Endodermal cell (in vitro differentiated cells): ENCODE measurements at regions not wholly inside any gene's neighbourhood (a gene's known extent, or its start where the extent isn't known, plus 50 kb on each side); places are given as distances from the start of the nearest gene placed in this dataset.

Experiments
- DNase-seq: peaks from one replicate; pipeline ENCODE4 v3.0.0-alpha.2; 2017
- H3K27ac ChIP-seq: 2 replicates; pipeline ENCODE4 v1.5.1; 2013; ENCODE audit warnings: mild to moderate bottlenecking, low read depth, low read length, moderate library complexity
- H3K27me3 ChIP-seq: 2 replicates; pipeline ENCODE4 v1.6.1; 2013; ENCODE audit warnings: mild to moderate bottlenecking, low read length, moderate library complexity; ENCODE audit not compliant: insufficient read depth, control insufficient read depth, poor library complexity, severe bottlenecking
- H3K36me3 ChIP-seq: 2 replicates; pipeline ENCODE4 v1.7.0; 2013; ENCODE audit warnings: mild to moderate bottlenecking, low read length, moderate library complexity; ENCODE audit not compliant: control insufficient read depth, insufficient read depth
- H3K4me1 ChIP-seq: one replicate; pipeline ENCODE4 v1.7.0; 2013; ENCODE audit warnings: low read length; ENCODE audit not compliant: control insufficient read depth, insufficient read depth
- H3K4me3 ChIP-seq: 2 replicates; pipeline ENCODE4 v1.5.1; 2013; ENCODE audit warnings: mild to moderate bottlenecking, low read length, moderate library complexity
- H3K9ac ChIP-seq: 2 replicates; pipeline ENCODE4 v1.6.1; 2013; ENCODE audit warnings: mild to moderate bottlenecking, low read length, moderate library complexity; ENCODE audit not compliant: poor library complexity, severe bottlenecking; ENCODE audit errors: extremely low read depth
- H3K9me3 ChIP-seq: 2 replicates; pipeline ENCODE4 v1.6.1; 2013; ENCODE audit warnings: mild to moderate bottlenecking, low read length, moderate library complexity; ENCODE audit not compliant: control insufficient read depth
- H3K27ac Mint-ChIP-seq: 2 replicates; pipeline ENCODE4 v1.8.0; 2020; ENCODE audit warnings: mixed read lengths
- H3K27me3 Mint-ChIP-seq: 2 replicates; pipeline ENCODE4 v1.8.0; 2021; ENCODE audit warnings: mild to moderate bottlenecking, mixed read lengths; ENCODE audit not compliant: insufficient read depth
- H3K36me3 Mint-ChIP-seq: 2 replicates; pipeline ENCODE4 v1.8.0; 2020; ENCODE audit warnings: low read depth, mixed read lengths
- H3K4me1 Mint-ChIP-seq: 2 replicates; pipeline ENCODE4 v1.8.0; 2020; ENCODE audit warnings: mixed read lengths
- H3K4me3 Mint-ChIP-seq: 2 replicates; pipeline ENCODE4 v1.8.0; 2020; ENCODE audit warnings: mild to moderate bottlenecking, moderate library complexity, mixed read lengths
- H3K9me3 Mint-ChIP-seq: 2 replicates; pipeline ENCODE4 v1.8.0; 2020; ENCODE audit warnings: mild to moderate bottlenecking, mixed read lengths
- CTCF ChIP-seq: fragments of 200-600 bp; sonication (generic); conservative IDR thresholded peaks from 2 replicates; pipeline ENCODE4 v1.5.0; 2021; ENCODE audit warnings: antibody characterized with exemption, mild to moderate bottlenecking
- WGBS, 2 experiments: methylation state at CpG; one replicate each; pipeline versions ENCODE4 v1.1.5 to v1.1.7; 2013; ENCODE audit warnings: missing lambda C conversion rate in 2 of 2, mixed read lengths in 1 of 2; ENCODE audit not compliant: insufficient coverage in 1 of 2, insufficient read length in 1 of 2; 5-methylcytosine and 5-hydroxymethylcytosine counted together

DNA sequence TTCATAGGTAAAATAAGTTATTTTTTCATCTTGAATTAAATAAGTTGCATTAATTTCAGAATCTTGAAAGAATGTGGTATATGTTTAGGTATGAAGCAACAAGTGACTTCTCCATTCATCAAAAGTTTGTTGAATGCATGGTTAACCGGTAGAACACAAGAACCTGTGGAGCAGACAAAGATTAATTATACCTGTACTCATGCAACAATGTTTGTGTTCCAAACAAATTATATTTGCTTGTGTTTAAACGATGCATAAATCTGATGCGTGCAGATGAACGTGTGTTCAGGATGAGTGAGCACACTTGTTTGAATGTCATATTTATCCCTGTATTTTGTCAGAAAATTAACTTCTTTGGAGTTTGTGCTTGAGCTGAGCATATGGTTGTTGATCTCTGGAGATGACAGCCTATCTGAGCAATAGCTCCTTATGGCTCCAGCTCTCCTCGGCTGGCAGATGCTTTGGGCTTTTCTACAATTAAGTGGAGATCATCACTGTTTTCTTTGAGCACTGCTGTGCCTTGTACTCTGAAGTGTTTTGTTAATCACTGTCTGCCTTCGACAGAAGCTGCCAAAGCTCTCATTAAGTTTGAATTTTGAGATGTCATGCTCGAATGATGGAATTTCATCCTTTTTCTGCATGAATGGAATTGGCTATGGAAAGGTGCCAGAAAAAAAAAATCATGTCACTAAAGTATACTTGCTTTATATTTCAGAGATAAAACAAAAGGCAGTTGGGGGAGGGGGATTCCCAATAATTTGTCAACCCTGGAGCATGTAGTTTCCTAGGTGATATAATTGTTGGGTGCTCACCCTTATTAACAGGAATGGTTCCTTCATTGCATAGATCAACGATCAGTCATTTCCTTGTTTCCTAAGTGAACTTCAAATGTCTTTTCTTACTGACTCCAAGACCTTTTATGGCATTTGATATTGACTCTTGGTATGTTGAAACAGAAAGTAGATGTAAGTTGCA, 502.5 kb upstream of the ARRDC3 start:
- TF ChIP-seq CTCF, result no peak
- H3K27ac ChIP-seq, result no peak overlapping the region
- Mint-ChIP-seq H3K36me3 (no peaks in the 10 kb centered on the region), H3K9me3 (peaks cover 5% of the 10 kb centered on the region), H3K4me3 (no peak overlapping the region), H3K27ac (no peak overlapping the region), H3K27me3 (no peaks in the 10 kb centered on the region), H3K4me1 (peaks cover 1% of the 10 kb centered on the region)
- H3K9ac ChIP-seq, result no peak overlapping the region
- WGBS, 2 experiments, result 83 to 87% methylated on average over 5 to 8 of the region's 8 CpGs
- H3K9me3 ChIP-seq, result no peaks in the 10 kb centered on the region
- no peak for DNase-seq
- H3K4me3 ChIP-seq, result no peak overlapping the region
- H3K4me1 ChIP-seq, result no peaks in the 10 kb centered on the region
- H3K36me3 ChIP-seq, result no peaks in the 10 kb centered on the region
- no peaks in the 10 kb centered on the region for H3K27me3 ChIP-seq

DNA sequence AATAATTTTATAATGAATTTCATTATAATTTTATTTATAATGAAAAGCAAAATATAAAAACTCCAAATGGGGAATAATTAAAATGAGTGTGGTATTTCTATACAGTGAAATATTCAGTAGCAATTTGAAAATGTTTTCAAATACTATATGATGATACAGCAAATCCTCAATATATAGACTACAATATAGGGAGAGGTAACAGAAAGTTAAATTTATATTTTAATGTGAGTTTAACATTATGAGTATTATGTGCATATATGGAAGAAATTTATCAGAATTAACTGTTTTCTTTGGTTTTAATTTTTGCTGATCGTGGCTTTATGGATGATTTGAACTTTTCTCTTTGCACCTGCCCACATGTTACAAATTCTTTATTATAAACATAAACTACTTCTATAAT, 500.9 kb upstream of the ARRDC3 start:
- Mint-ChIP-seq H3K36me3 (no peaks in the 10 kb centered on the region), H3K27ac (no peak overlapping the region), H3K27me3 (no peaks in the 10 kb centered on the region), H3K4me1 (peaks cover 1% of the 10 kb centered on the region), H3K4me3 (no peak overlapping the region), H3K9me3 (peaks cover 5% of the 10 kb centered on the region)
- Histone ChIP-seq H3K4me3 (no peak overlapping the region), H3K4me1 (no peaks in the 10 kb centered on the region), H3K9me3 (no peaks in the 10 kb centered on the region), H3K36me3 (no peaks in the 10 kb centered on the region), H3K27me3 (no peaks in the 10 kb centered on the region), H3K27ac (no peak overlapping the region), H3K9ac (no peak overlapping the region)
- WGBS, 2 experiments, result no CpG with 5 or more reads among the region's 1 CpG
- no peak for DNase-seq
- TF ChIP-seq CTCF, result no peak

DNA sequence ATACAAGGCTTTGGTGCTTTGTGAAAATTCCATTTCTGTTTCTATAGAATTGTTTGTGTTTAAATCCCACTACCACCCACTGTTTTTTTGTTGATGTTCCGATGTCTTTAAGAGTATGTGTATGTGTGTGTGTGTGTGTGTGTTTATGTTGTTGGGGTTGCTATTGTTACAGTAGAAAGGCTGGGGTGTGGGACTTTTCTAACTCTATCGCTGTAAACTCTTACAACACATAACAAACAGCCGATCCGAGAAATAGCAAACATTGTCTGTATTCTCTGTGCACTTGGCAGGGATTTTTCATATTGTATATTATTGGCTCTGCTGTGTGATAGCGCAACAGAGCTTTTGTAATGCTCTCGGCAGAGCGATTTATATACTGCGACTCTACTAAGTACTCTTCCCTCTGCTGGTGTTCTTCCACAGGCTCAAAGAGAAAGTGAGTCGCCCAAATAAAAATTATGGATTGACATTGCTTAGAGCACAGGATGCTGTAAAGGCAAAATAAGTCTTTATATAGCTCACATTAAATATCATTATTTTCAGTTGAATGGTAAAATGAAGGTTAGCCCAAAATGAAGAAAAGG, 492.2 kb upstream of the ARRDC3 start:
- no peaks in the 10 kb centered on the region for H3K36me3 ChIP-seq
- H3K27me3 ChIP-seq, result no peaks in the 10 kb centered on the region
- peaks cover 10% of the 10 kb centered on the region for H3K4me1 Mint-ChIP-seq
- H3K4me1 ChIP-seq, result no peaks in the 10 kb centered on the region
- no peak overlapping the region for H3K4me3 Mint-ChIP-seq
- H3K27ac ChIP-seq, result no peak overlapping the region
- TF ChIP-seq CTCF, result no peak
- no peak overlapping the region for H3K9ac ChIP-seq
- no peaks in the 10 kb centered on the region for H3K36me3 Mint-ChIP-seq
- DNase-seq, result no peak
- H3K4me3 ChIP-seq, result no peak overlapping the region
- no peaks in the 10 kb centered on the region for H3K27me3 Mint-ChIP-seq
- WGBS, 2 experiments, result 84% methylated on average over 8 of the region's 9 CpGs; no CpG with 5 or more reads in 1 of the 2 experiments
- no peaks in the 10 kb centered on the region for H3K9me3 ChIP-seq
- H3K9me3 Mint-ChIP-seq, result no peaks in the 10 kb centered on the region
- no peak overlapping the region for H3K27ac Mint-ChIP-seq
